ENCODE measurements at regions not wholly inside any gene's neighbourhood (a gene's known extent, or its start where the extent isn't known, plus 50 kb on each side); places are given as distances from the start of the nearest gene placed in this dataset.
"Not testable (repeated sequence)": the region's sequence is repeated elsewhere in the genome, so short reads cannot be mapped to it uniquely, and the experiment has no call there.

- H3K9me2 ChIP-seq (replicated peaks; ENCODE audit: insufficient read depth, low read length), result no peaks in the 10 kb centered on the region
- H3K9ac ChIP-seq (ENCODE audit: low read length), result no peak overlapping the region
- H3K27me3 ChIP-seq (replicated peaks; ENCODE audit: insufficient read depth, low read length), result no peaks in the 10 kb centered on the region
- H3K4me3 ChIP-seq (ENCODE audit: low read length), result no peak overlapping the region
- no peak overlapping the region for H3K4me2 ChIP-seq (ENCODE audit: low read depth, low read length)
- TF ChIP-seq, protein P1, sequence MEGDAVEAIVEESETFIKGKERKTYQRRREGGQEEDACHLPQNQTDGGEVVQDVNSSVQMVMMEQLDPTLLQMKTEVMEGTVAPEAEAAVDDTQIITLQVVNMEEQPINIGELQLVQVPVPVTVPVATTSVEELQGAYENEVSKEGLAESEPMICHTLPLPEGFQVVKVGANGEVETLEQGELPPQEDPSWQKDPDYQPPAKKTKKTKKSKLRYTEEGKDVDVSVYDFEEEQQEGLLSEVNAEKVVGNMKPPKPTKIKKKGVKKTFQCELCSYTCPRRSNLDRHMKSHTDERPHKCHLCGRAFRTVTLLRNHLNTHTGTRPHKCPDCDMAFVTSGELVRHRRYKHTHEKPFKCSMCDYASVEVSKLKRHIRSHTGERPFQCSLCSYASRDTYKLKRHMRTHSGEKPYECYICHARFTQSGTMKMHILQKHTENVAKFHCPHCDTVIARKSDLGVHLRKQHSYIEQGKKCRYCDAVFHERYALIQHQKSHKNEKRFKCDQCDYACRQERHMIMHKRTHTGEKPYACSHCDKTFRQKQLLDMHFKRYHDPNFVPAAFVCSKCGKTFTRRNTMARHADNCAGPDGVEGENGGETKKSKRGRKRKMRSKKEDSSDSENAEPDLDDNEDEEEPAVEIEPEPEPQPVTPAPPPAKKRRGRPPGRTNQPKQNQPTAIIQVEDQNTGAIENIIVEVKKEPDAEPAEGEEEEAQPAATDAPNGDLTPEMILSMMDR (IDR thresholded peaks at IDR 0.05; ENCODE audit: low read length), result no peak
- TF ChIP-seq EZH2phosphoT487 (IDR thresholded peaks at IDR 0.05; ENCODE audit: low read length), result no peak
- TF ChIP-seq EZH2 (optimal IDR thresholded peaks at IDR 0.05; ENCODE audit: low read depth, low read length), result no peak
- H3K4me1 ChIP-seq (ENCODE audit: low read length), result peaks cover 12% of the 10 kb centered on the region
- H2AFZ ChIP-seq (ENCODE audit: low read length), result no peak overlapping the region
- no peaks in the 10 kb centered on the region for H4K20me1 ChIP-seq (ENCODE audit: insufficient read depth, low read length)
- H3K36me3 ChIP-seq (replicated peaks; ENCODE audit: insufficient read depth, low read length), result no peaks in the 10 kb centered on the region
- H3K9me3 ChIP-seq (replicated peaks; ENCODE audit: insufficient read depth, low read length), result no peaks in the 10 kb centered on the region
- no peak overlapping the region for H3K27ac ChIP-seq (ENCODE audit: low read length)
- no peaks in the 10 kb centered on the region for H3F3A ChIP-seq (ENCODE audit: insufficient read depth, low read length)
- no peak for DNase-seq
- H3K79me2 ChIP-seq (ENCODE audit: low read length), result peaks cover 87% of the 10 kb centered on the region
Measured at GRCh38 chr6:11373208-11373607, 140.7 kb upstream of the NEDD9 start.

GRCh38 chr6:11372186-11372790 is 139.8 kb upstream of the NEDD9 start:
- not testable (repeated sequence) for DNase-seq; H3K4me3 ChIP-seq (ENCODE audit: low read length); H3K36me3 ChIP-seq (replicated peaks; ENCODE audit: insufficient read depth, low read length); H3K9me2 ChIP-seq (replicated peaks; ENCODE audit: insufficient read depth, low read length); H3K4me2 ChIP-seq (ENCODE audit: low read depth, low read length); H3K27ac ChIP-seq (ENCODE audit: low read length); H3F3A ChIP-seq (ENCODE audit: insufficient read depth, low read length); H3K9me3 ChIP-seq (replicated peaks; ENCODE audit: insufficient read depth, low read length); H2AFZ ChIP-seq (ENCODE audit: low read length); H3K27me3 ChIP-seq (replicated peaks; ENCODE audit: insufficient read depth, low read length); H3K9ac ChIP-seq (ENCODE audit: low read length); H4K20me1 ChIP-seq (ENCODE audit: insufficient read depth, low read length)
- H3K79me2 ChIP-seq (ENCODE audit: low read length), result peaks cover 85% of the 10 kb centered on the region
- H3K4me1 ChIP-seq (ENCODE audit: low read length), result peaks cover 18% of the 10 kb centered on the region

DNA sequence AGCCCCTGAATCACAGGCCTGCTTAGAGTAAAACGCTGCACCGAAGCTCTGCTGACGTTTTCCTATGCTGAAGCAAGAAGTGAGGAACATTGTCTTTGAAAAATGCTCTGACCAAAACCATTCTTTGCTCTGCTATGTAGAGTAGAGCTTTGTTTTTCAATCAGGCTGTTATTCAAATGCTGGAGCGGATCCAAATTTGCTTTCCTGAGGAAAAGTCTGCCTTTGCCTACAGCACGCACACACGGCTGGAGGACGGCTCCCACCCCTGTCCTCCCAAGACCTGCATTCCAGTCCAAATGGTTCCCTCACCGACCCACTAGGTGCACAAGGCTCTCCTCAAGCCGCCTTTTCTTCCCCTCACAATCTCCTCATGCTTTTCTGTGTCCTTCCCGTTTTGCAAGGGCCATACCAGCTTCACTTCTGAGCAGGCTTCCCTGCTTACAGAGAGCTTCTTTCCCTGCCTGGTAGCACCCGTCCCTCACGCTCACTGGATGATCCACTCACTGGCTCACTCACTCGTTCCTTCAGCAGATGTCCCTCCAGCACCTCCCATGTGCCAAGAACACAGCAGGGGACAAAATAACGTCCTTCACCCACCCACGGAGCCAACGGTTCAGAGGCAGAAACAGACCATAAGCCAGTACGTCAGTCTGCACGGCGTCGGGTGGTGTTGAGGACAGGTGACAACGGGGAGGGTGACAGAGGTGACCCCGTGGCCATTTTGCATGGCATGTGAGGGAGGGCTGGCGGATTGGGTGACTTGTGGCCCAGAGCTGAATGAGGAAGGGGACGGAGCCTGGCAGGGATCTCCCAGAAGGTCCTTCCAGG is 137.9 kb upstream of the NEDD9 start:
- Histone ChIP-seq H4K20me1 (ENCODE audit: insufficient read depth, low read length) (no peaks in the 10 kb centered on the region), H3K27ac (ENCODE audit: low read length) (no peak overlapping the region), H3K36me3 (replicated peaks; ENCODE audit: insufficient read depth, low read length) (no peaks in the 10 kb centered on the region), H3K9ac (ENCODE audit: low read length) (no peak overlapping the region), H3K4me1 (ENCODE audit: low read length) (peaks cover 27% of the 10 kb centered on the region), H3K79me2 (ENCODE audit: low read length) (peaks cover 77% of the 10 kb centered on the region), H3K27me3 (replicated peaks; ENCODE audit: insufficient read depth, low read length) (no peaks in the 10 kb centered on the region), H3K4me2 (ENCODE audit: low read depth, low read length) (no peak overlapping the region), H3K9me2 (replicated peaks; ENCODE audit: insufficient read depth, low read length) (no peaks in the 10 kb centered on the region), H3K9me3 (replicated peaks; ENCODE audit: insufficient read depth, low read length) (no peaks in the 10 kb centered on the region), H3K4me3 (ENCODE audit: low read length) (no peak overlapping the region), H3F3A (ENCODE audit: insufficient read depth, low read length) (peaks cover 5% of the 10 kb centered on the region; the same call in 1 of the 2 replicates), H2AFZ (ENCODE audit: low read length) (no peak overlapping the region)
- TF ChIP-seq, protein P1 (IDR thresholded peaks at IDR 0.05; ENCODE audit: low read length), result no peak
- TF ChIP-seq EZH2 (optimal IDR thresholded peaks at IDR 0.05; ENCODE audit: low read depth, low read length) (no peak), EZH2phosphoT487 (IDR thresholded peaks at IDR 0.05; ENCODE audit: low read length) (no peak)
- no peak for DNase-seq

DNA sequence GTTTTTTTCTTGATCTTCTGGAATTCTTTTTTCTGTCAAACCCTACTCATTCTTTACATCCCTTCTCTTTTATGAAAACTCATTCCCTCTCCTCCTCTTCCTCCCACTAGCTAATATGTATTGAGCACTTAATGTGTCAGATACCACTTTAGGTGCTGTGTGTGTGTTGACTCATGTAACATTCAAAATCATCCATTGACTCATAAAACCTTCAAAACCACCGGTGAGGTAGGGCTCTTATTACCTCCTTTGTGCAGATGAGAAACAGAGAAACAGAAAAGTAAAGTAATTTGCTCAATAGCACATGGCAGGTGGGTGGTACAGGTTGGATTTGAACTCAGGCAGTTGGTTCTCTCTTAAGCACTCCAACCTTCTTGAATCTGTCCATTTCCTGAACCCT is 136.3 kb upstream of the NEDD9 start:
- H3K4me3 ChIP-seq (ENCODE audit: low read length), result no peak overlapping the region
- H2AFZ ChIP-seq (ENCODE audit: low read length), result no peak overlapping the region
- no peak for DNase-seq
- peaks cover 5% of the 10 kb centered on the region; the same call in 1 of the 2 replicates for H3F3A ChIP-seq (ENCODE audit: insufficient read depth, low read length)
- H3K79me2 ChIP-seq (ENCODE audit: low read length), result peaks cover 83% of the 10 kb centered on the region
- no peak overlapping the region for H3K4me2 ChIP-seq (ENCODE audit: low read depth, low read length)
- H3K36me3 ChIP-seq (replicated peaks; ENCODE audit: insufficient read depth, low read length), result no peaks in the 10 kb centered on the region
- H3K9me2 ChIP-seq (replicated peaks; ENCODE audit: insufficient read depth, low read length), result no peaks in the 10 kb centered on the region
- H3K4me1 ChIP-seq (ENCODE audit: low read length), result peaks cover 17% of the 10 kb centered on the region
- H3K27ac ChIP-seq (ENCODE audit: low read length), result no peak overlapping the region
- no peaks in the 10 kb centered on the region for H3K27me3 ChIP-seq (replicated peaks; ENCODE audit: insufficient read depth, low read length)
- no peak for TF ChIP-seq EZH2phosphoT487 (IDR thresholded peaks at IDR 0.05; ENCODE audit: low read length)
- no peak for TF ChIP-seq EZH2 (optimal IDR thresholded peaks at IDR 0.05; ENCODE audit: low read depth, low read length)
- TF ChIP-seq, protein P1 (IDR thresholded peaks at IDR 0.05; ENCODE audit: low read length), result no peak
- H3K9me3 ChIP-seq (replicated peaks; ENCODE audit: insufficient read depth, low read length), result no peaks in the 10 kb centered on the region
- no peak overlapping the region for H3K9ac ChIP-seq (ENCODE audit: low read length)
- H4K20me1 ChIP-seq (ENCODE audit: insufficient read depth, low read length), result no peaks in the 10 kb centered on the region
